Choroid plexus epithelial cell (primary cell): ENCODE measurements at regions not wholly inside any gene's neighbourhood (a gene's known extent, or its start where the extent isn't known, plus 50 kb on each side); places are given as distances from the start of the nearest gene placed in this dataset.
A peak's percentile ranks its signal among the peaks of the same experiment; 100 is the strongest.
"Not testable (repeated sequence)": the region's sequence is repeated elsewhere in the genome, so short reads cannot be mapped to it uniquely, and the experiment has no call there.

Experiments used
- DNase-seq: peaks from one replicate; pipeline ENCODE4 v3.0.0-alpha.2; 2010; ENCODE audit warnings: low read depth
- H3K4me3 ChIP-seq: 2 replicates; pipeline ENCODE4 v1.5.1; 2011; ENCODE audit warnings: low read depth, mild to moderate bottlenecking, control low read depth, low read length, moderate library complexity
- TF ChIP-seq, protein P1 (sequence below): conservative IDR thresholded peaks from 2 replicates; pipeline ENCODE4 v1.5.1; 2011; ENCODE audit warnings: low read depth, mild to moderate bottlenecking, control low read depth, inconsistent platforms, low read length, moderate library complexity

DNA sequence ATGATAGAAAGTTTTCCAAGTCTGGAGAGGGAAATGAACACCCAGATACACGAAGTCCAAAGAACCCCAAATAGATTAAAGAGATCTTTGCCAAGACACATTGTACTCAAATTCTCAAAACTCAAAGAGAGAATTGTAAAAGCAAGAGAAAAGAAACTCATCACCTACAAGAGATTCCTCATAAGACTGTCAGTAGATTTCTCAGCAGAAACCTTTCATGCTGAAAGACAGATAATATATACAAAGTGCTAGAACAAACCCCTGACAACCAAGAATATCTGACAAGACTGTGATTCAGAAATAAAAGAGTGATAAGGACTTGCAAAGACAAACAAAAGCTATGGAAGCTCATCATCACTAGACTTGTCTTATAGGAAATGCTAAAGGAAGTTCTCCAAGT is 326.7 kb upstream of the ZNF608 start:
- no peak overlapping the region for H3K4me3 ChIP-seq
- DNase-seq, result no peak
- TF ChIP-seq, protein P1, sequence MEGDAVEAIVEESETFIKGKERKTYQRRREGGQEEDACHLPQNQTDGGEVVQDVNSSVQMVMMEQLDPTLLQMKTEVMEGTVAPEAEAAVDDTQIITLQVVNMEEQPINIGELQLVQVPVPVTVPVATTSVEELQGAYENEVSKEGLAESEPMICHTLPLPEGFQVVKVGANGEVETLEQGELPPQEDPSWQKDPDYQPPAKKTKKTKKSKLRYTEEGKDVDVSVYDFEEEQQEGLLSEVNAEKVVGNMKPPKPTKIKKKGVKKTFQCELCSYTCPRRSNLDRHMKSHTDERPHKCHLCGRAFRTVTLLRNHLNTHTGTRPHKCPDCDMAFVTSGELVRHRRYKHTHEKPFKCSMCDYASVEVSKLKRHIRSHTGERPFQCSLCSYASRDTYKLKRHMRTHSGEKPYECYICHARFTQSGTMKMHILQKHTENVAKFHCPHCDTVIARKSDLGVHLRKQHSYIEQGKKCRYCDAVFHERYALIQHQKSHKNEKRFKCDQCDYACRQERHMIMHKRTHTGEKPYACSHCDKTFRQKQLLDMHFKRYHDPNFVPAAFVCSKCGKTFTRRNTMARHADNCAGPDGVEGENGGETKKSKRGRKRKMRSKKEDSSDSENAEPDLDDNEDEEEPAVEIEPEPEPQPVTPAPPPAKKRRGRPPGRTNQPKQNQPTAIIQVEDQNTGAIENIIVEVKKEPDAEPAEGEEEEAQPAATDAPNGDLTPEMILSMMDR, result no peak

DNA sequence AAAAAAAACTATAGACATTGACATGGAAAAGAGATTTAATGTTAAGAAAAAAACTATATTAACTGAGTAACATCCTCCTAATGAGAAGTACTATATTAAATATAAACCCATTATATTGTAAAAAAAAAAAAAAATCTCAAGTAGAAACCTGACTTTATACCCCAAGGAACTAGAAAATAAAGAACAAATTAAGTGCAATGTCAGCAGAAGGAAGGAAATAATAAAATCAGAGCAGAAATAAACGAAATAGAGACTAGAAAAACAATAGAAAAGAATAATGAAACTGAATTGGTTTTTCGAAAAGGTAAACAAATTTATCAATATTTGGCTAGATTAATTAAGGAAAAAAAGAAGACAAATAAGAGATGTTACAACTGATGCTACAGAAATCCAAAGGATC is 329.1 kb upstream of the ZNF608 start:
- H3K4me3 ChIP-seq, result no peak overlapping the region
- TF ChIP-seq, protein P1, result no peak
- no peak for DNase-seq

DNA sequence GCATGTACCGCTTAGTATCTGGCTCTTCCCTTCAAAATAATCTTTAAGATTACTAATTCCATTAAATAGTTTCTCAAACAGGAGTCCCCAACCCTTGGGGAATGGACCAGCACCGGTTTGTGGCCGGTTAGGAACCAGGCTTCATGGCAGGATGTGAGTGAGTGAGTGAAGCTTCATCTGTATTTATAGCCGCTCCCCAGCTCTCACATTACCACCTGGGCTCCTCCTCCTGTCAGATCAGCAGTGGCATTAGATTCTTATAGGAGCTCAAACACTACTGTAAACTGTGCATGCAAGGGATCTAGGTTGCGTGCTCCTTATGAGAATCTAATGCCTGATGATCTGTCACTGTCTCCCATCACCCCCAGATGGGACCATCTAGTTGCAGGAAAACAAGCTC is 332.6 kb upstream of the ZNF608 start:
- not testable (repeated sequence) for DNase-seq, H3K4me3 ChIP-seq

DNA sequence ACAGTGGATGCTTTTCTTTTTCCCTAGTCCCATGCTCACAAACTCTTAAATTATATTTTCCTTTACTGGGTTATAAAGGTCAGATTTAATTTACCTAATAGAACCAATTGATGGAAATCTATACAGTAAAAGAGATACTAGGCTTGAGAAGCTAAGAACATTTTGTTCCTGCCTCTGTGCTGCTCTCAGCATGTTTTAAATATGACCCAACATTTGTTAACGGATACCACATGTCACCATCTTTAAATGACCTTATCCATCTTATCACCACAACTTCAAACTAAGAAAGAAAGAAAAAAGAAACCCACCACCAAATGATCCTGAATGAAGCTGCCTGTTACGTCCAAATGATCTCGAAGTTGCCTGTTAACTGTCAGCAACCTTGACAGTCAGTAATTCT is 334.7 kb upstream of the ZNF608 start:
- no peak overlapping the region for H3K4me3 ChIP-seq
- TF ChIP-seq, protein P1, result no peak
- DNase-seq, result no peak

DNA sequence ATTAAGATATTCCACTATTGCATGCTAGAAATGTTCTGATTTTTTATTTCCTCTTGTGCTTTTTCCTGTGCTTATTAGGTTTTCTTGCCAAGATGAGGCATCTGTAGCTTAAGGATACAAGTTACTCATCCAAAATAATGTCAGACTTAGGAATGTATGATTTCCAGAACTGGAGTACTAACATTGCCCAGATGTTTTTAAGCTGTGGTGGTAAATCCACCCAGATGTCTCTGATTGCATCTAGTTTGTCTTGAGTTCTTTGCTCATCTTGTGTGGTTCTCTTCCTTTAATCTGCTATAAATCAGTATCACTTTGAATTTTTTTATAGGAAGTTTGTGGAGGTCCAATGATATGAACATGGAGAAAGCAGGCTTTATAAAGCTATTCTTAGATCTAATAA is 337.5 kb upstream of the ZNF608 start:
- DNase-seq, result peak; percentile 70

DNA sequence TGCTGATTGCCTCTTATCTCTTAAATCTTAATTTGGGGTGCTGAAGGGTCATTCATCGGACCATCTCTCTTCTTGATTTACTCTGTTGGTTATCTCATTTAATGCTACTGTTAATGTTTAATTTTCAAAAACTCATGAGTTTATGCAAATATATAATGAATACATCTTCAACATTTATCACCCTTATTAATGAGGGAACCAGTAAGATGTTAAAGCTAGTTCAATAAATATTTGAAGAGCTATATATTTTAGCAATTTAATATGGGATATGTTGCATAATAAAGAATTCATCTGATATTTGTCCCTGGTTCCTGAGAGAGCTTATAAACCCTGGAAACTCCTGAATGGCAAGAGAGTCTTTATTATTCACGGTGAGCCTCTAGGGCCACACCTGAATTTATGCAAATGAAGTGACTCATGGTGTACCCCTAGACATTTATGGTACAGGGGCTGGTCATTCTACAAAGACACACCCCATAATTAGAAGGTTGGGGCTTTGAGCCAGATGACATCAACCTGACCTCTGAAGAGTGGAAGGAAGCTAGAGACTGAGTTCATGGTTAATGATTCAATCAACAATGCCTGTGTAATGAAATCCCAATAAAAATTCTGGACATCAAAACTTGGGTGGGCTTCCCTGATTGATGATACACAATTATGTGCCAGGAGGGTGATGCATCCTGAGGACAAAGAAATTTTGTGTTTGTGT is 339.5 kb upstream of the ZNF608 start:
- H3K4me3 ChIP-seq, result no peak overlapping the region
- TF ChIP-seq, protein P1, result no peak
- DNase-seq, result no peak

More for the DNA sequence above, 337.5 kb upstream of the ZNF608 start:
- TF ChIP-seq, protein P1, result no peak
- no peak overlapping the region for H3K4me3 ChIP-seq

DNA sequence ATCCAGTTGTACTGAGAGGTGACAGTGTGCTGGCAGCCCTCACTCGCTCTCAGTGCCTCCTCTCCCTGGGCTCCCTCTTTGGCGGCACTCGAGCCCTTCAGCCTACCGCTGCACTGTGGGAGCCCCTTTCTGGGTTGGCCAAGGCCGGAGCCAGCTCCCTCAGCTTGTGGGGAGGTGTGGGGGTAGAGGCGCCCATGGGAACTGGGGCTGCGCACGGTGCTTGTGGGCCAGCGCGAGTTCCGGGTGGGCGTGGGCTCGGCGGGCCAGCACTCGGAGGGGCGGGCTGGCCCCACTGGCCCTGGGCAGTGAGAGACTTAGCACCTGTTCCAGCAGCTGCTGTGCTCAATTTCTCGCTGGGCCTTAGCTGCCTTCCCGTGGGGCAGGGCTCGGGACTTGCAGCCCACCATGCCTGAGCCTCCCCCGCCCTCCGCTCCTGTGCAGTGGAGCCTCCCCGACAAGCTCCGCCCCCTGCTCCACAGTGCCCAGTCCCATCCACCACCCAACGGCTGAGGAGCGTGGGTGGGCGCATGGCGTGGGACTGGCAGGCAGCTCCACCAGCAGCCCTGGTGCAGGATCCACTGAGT is 342.2 kb upstream of the ZNF608 start:
- no peak overlapping the region for H3K4me3 ChIP-seq
- TF ChIP-seq, protein P1, result no peak
- DNase-seq, result no peak

DNA sequence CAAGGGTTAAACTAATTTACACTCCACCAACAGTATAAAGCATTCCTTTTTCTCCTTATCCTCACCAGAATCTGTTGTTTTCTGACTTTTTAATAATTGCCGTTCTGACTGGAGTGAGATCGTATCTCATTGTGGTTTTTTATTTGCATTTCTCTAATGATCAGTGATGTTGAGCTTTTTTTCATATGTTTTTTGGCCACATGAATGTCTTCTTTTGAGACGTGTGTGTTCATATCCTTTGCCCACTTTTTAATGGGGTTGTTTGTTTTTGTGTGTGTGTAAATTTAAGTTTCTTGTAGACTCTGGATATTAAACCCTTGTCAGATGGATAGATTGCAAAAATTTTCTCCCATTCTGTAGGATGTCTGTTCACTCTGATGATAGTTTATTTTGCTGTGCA is 345.7 kb upstream of the ZNF608 start:
- DNase-seq, H3K4me3 ChIP-seq: not testable (repeated sequence)
